HEK293T (cell line): ENCODE measurements at regions not wholly inside any gene's neighbourhood (a gene's known extent, or its start where the extent isn't known, plus 50 kb on each side); places are given as distances from the start of the nearest gene placed in this dataset.

ENCODE experiments used
- ARNT ChIP-seq: fragments of 450-650 bp; IDR thresholded peaks from 2 replicates; pipeline ENCODE4 v1.6.1; 2017; ENCODE audit warnings: mild to moderate bottlenecking
- BHLHE40 ChIP-seq: fragments of 450-650 bp; IDR thresholded peaks from 2 replicates; pipeline ENCODE4 v1.6.1; 2016; ENCODE audit warnings: mild to moderate bottlenecking, moderate library complexity, borderline replicate concordance
- CTBP1 ChIP-seq: fragments of 450-650 bp; IDR thresholded peaks from 2 replicates; pipeline ENCODE4 v1.6.1; 2016; ENCODE audit warnings: borderline replicate concordance
- ELF4 ChIP-seq: fragments of 450-650 bp; IDR thresholded peaks from 2 replicates; pipeline ENCODE4 v1.6.1; 2017; ENCODE audit warnings: antibody characterized with exemption
- FOXA1 ChIP-seq: fragments of 450-650 bp; IDR thresholded peaks from 2 replicates; pipeline ENCODE4 v1.6.1; 2016; ENCODE audit warnings: mild to moderate bottlenecking
- FOXK2 ChIP-seq: fragments of 450-650 bp; IDR thresholded peaks from 2 replicates; pipeline ENCODE4 v1.6.1; 2016; ENCODE audit warnings: mild to moderate bottlenecking
- FOXM1 ChIP-seq: fragments of 450-650 bp; IDR thresholded peaks from 2 replicates; pipeline ENCODE4 v1.6.1; 2017; ENCODE audit warnings: mild to moderate bottlenecking, borderline replicate concordance
- HDGF ChIP-seq: fragments of 450-650 bp; IDR thresholded peaks from 2 replicates; pipeline ENCODE4 v1.6.1; 2017; ENCODE audit warnings: antibody characterized with exemption, borderline replicate concordance
- L3MBTL2 ChIP-seq: fragments of 450-650 bp; conservative IDR thresholded peaks from 2 replicates; pipeline ENCODE4 v1.6.1; 2016; ENCODE audit warnings: mild to moderate bottlenecking
- LEF1 ChIP-seq: fragments of 450-650 bp; IDR thresholded peaks from 2 replicates; pipeline ENCODE4 v1.6.1; 2017; ENCODE audit warnings: mild to moderate bottlenecking, borderline replicate concordance
- SP1 ChIP-seq: fragments of 450-650 bp; IDR thresholded peaks from 2 replicates; pipeline ENCODE4 v1.6.1; 2017
- SUZ12 ChIP-seq: fragments of 450-650 bp; IDR thresholded peaks from 2 replicates; pipeline ENCODE4 v1.6.1; 2016; ENCODE audit warnings: mild to moderate bottlenecking
- ZNF384 ChIP-seq: fragments of 450-650 bp; IDR thresholded peaks from 2 replicates; pipeline ENCODE4 v1.6.1; 2016
- TF ChIP-seq, protein P1 (sequence below): fragments of 450-650 bp; IDR thresholded peaks from 2 replicates; pipeline ENCODE4 v1.6.1; 2016

DNA sequence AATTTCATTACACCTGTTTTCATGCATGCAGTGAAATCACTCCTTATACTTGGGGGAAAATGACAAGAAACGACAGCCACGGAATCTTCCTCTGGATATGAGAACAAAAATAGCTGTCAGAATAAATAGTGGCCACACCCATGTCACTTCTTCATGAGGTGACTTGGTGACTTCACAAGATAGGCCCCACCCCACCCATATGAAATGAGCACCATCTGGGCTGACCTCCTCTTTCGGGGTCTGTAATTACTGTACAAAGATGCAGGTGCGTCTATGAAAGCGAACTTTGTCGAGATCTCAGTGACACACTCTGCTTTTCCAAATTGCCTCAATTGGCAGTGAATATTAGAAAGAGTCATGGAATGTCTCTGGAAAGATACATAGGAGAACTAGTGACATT is 184.2 kb upstream of the CCN2 start:
- no peak for TF ChIP-seq HDGF
- TF ChIP-seq BHLHE40 = no peak
- TF ChIP-seq FOXM1 = no peak
- no peak for TF ChIP-seq SP1
- no peak for TF ChIP-seq FOXK2
- TF ChIP-seq CTBP1 = no peak
- TF ChIP-seq ELF4 = no peak
- TF ChIP-seq SUZ12 = no peak
- no peak for TF ChIP-seq ZNF384
- TF ChIP-seq ARNT = no peak
- no peak for TF ChIP-seq FOXA1
- TF ChIP-seq, protein P1, sequence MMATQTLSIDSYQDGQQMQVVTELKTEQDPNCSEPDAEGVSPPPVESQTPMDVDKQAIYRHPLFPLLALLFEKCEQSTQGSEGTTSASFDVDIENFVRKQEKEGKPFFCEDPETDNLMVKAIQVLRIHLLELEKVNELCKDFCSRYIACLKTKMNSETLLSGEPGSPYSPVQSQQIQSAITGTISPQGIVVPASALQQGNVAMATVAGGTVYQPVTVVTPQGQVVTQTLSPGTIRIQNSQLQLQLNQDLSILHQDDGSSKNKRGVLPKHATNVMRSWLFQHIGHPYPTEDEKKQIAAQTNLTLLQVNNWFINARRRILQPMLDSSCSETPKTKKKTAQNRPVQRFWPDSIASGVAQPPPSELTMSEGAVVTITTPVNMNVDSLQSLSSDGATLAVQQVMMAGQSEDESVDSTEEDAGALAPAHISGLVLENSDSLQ = no peak
- TF ChIP-seq LEF1 = no peak
- no peak for TF ChIP-seq L3MBTL2
